ENCODE measurements at regions not wholly inside any gene's neighbourhood (a gene's known extent, or its start where the extent isn't known, plus 50 kb on each side); places are given as distances from the start of the nearest gene placed in this dataset.

DNA sequence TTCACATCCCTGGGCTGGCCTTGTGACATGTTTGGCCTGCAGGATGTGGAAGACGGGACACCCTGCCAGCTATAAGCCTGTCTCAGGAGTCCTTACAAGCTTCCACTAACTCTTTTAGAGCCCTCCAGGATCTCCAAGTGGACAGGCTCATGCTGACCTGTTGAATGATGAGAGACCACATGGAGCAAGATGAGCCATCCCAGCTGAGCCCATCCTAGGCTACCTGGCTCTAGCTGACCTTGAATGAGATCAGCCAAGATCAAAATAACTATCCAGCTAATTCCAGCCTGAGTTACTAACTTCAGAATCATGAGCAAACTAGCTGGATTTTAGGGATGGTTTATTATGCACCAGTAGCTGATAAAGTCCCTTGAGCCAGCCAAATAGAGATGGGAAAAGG is 169.5 kb downstream of the TFAP2C start:
- TF ChIP-seq, protein P1, sequence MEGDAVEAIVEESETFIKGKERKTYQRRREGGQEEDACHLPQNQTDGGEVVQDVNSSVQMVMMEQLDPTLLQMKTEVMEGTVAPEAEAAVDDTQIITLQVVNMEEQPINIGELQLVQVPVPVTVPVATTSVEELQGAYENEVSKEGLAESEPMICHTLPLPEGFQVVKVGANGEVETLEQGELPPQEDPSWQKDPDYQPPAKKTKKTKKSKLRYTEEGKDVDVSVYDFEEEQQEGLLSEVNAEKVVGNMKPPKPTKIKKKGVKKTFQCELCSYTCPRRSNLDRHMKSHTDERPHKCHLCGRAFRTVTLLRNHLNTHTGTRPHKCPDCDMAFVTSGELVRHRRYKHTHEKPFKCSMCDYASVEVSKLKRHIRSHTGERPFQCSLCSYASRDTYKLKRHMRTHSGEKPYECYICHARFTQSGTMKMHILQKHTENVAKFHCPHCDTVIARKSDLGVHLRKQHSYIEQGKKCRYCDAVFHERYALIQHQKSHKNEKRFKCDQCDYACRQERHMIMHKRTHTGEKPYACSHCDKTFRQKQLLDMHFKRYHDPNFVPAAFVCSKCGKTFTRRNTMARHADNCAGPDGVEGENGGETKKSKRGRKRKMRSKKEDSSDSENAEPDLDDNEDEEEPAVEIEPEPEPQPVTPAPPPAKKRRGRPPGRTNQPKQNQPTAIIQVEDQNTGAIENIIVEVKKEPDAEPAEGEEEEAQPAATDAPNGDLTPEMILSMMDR (IDR thresholded peaks at IDR 0.05; ENCODE audit: low read depth, low read length) = no peak
- TF ChIP-seq EZH2phosphoT487 (IDR thresholded peaks at IDR 0.05; ENCODE audit: low read depth) = no peak
